ENCODE measurements at regions not wholly inside any gene's neighbourhood (a gene's known extent, or its start where the extent isn't known, plus 50 kb on each side); places are given as distances from the start of the nearest gene placed in this dataset.

DNA sequence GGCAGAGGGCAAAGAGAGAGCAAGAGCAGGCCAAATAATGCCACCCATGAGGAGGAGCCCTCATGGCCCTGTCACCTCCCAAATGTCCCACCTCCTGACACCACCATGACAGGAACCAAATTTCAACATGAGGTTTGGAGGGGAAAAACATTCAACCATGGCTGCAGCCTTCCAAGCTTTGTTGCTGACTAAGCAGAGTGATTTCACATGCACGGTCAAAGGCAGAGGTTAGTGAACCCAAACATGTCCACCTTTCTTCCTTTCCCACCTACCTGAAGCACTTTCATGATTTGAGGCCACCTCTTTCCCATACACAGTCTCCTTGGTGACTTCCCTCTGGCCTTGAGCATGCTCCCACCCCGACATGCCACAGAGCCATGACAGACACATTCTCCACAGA lies 89.7 kb downstream of the C11orf91 start:
- TF ChIP-seq POLR2AphosphoS5 (IDR thresholded peaks at IDR 0.05): no peak
- TF ChIP-seq POLR2A (IDR thresholded peaks at IDR 0.05): no peak

All from spleen (tissue), 3 donors.